NB4 (cell line): ENCODE measurements at regions not wholly inside any gene's neighbourhood (a gene's known extent, or its start where the extent isn't known, plus 50 kb on each side); places are given as distances from the start of the nearest gene placed in this dataset.

Experiments
- DNase-seq: peaks from one replicate; pipeline ENCODE4 v3.0.0; 2010; ENCODE audit warnings: low read depth
- H3K4me3 ChIP-seq: one replicate; pipeline ENCODE4 v1.5.1; 2011; ENCODE audit warnings: mild to moderate bottlenecking, low read depth, low read length, moderate library complexity
- MAX ChIP-seq: IDR thresholded peaks from 2 replicates; pipeline ENCODE4 v1.6.1; 2011; ENCODE audit warnings: low read depth, low read length
- MYC ChIP-seq: IDR thresholded peaks from 2 replicates; pipeline ENCODE4 v1.6.1; 2011; ENCODE audit warnings: low read depth, low read length
- POLR2A ChIP-seq: IDR thresholded peaks from 2 replicates; pipeline ENCODE4 v1.6.1; 2011; ENCODE audit warnings: mild to moderate bottlenecking; ENCODE audit not compliant: insufficient read length; ENCODE audit errors: extremely low read depth
- TF ChIP-seq, protein P1 (sequence below): IDR thresholded peaks from one replicate; pipeline ENCODE4 v1.5.1; 2012; ENCODE audit warnings: low read depth, low read length

DNA sequence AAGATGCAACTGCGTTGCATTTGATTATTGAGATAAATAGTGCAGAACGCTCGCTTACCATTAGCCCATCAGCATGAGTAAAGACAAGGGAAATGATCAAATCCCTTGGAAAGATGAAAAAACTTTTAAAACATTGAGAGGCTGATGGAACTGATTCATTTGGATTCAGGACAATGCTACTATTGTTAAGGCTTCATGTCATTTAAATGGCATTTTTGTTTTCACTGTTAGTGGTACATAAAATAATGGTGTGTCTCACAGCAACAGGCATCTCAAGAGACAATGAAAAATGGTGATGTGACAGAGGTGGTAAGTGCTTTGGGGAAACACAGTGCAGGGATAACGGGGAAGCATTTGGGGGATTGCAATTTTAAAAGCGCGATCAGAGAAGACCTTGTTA, 159.7 kb upstream of the KCNG1 start:
- no peak overlapping the region for H3K4me3 ChIP-seq
- no peak for DNase-seq
- no peak for TF ChIP-seq MYC
- no peak for TF ChIP-seq MAX
- TF ChIP-seq POLR2A = no peak
- TF ChIP-seq, protein P1, sequence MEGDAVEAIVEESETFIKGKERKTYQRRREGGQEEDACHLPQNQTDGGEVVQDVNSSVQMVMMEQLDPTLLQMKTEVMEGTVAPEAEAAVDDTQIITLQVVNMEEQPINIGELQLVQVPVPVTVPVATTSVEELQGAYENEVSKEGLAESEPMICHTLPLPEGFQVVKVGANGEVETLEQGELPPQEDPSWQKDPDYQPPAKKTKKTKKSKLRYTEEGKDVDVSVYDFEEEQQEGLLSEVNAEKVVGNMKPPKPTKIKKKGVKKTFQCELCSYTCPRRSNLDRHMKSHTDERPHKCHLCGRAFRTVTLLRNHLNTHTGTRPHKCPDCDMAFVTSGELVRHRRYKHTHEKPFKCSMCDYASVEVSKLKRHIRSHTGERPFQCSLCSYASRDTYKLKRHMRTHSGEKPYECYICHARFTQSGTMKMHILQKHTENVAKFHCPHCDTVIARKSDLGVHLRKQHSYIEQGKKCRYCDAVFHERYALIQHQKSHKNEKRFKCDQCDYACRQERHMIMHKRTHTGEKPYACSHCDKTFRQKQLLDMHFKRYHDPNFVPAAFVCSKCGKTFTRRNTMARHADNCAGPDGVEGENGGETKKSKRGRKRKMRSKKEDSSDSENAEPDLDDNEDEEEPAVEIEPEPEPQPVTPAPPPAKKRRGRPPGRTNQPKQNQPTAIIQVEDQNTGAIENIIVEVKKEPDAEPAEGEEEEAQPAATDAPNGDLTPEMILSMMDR = no peak

DNA sequence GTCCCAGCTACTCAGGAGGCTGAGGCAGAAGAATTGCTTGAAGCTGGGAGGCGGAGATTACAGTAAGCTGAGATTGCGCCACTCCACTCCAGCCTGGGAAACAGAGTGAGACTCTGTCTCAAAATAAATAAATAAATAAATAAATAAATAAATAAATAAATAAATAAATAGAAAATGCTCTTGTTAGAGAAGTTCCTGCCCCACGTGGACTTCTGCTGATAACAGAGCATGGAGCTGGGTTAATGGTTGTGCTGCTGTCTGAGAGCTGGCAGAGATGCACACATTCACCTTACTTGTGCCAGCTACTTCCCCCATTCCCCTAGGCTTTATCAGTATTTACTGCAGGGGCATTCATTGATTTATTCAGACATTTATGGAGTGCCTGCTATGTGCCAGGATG, 155.2 kb upstream of the KCNG1 start:
- DNase-seq = no peak
- no peak for TF ChIP-seq MAX
- TF ChIP-seq, protein P1 = no peak
- no peak overlapping the region for H3K4me3 ChIP-seq

DNA sequence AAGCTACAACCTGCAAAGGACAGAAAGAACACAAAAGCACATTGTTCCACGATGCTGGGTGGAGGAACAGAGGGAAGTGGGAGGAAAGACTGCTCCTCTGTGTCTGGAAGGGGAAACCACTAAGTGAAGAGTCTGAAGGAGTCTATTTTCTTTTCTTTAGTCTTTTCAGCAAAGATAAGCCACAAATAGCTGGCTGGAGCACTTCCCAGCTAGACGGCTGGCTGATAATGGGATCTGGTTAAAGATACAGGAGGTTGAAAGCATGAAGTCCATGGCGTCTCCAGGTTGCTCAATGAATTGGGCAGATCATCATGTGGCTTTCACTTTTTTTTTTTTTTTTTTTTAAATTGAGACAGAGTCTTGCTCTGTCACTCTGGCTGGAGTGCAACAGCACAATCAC, 154.0 kb upstream of the KCNG1 start:
- no peak for DNase-seq
- no peak overlapping the region for H3K4me3 ChIP-seq

DNA sequence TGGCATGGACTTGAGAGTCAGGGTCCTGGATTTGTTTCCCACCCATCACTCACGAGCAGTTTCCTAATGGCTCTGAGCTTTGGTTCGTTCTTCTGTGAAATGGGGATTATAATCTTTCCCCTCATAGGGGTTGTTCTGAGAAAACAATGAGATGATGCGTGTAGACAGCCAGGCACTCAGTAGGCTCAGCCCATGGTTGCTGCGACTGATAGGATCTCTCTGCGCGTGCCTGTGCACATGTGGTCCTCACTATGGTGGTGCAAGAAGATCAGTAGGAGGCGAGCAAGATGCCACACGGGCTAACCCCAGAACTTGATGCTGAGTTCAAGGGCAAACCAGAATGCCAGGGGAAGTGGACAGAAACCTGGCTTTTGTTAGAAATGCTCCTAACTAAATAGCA, 153.5 kb upstream of the KCNG1 start:
- no peak for TF ChIP-seq POLR2A
- TF ChIP-seq, protein P1 = no peak
- TF ChIP-seq MYC = no peak
- no peak for TF ChIP-seq MAX
- no peak overlapping the region for H3K4me3 ChIP-seq
- no peak for DNase-seq

More for the DNA sequence above, 154.0 kb upstream of the KCNG1 start:
- TF ChIP-seq POLR2A = no peak
- no peak for TF ChIP-seq MYC
- TF ChIP-seq, protein P1 = no peak
- no peak for TF ChIP-seq MAX

- TF ChIP-seq MYC (no peak), MAX (no peak), POLR2A (no peak)
- TF ChIP-seq, protein P1 = no peak
Measured at GRCh38 chr20:51175724-51176123, 152.8 kb upstream of the KCNG1 start.

GRCh38 chr20:51175156-51175555, 152.2 kb upstream of the KCNG1 start:
- no peak for DNase-seq
- no peak for TF ChIP-seq MYC
- no peak for TF ChIP-seq POLR2A
- no peak for TF ChIP-seq MAX
- TF ChIP-seq, protein P1 = no peak
- H3K4me3 ChIP-seq = no peak overlapping the region

More at GRCh38 chr20:51175724-51176123, 152.8 kb upstream of the KCNG1 start:
- H3K4me3 ChIP-seq = no peak overlapping the region
- DNase-seq = no peak
